Mammary epithelial cell (primary cell): ENCODE measurements at regions not wholly inside any gene's neighbourhood (a gene's known extent, or its start where the extent isn't known, plus 50 kb on each side); places are given as distances from the start of the nearest gene placed in this dataset.

Experiments used
- EZH2 ChIP-seq: IDR thresholded peaks from 2 replicates; pipeline ENCODE4 v1.6.1; 2012; ENCODE audit warnings: low read length, inconsistent platforms, borderline replicate concordance
- TF ChIP-seq, protein P1 (sequence below), 2 donors: IDR thresholded peaks in 1 of 2; conservative IDR thresholded peaks in 1 of 2; 2 replicates each; pipeline ENCODE4 v1.5.1; 2011 to 2012; ENCODE audit warnings: inconsistent platforms in 2 of 2, low read length in 2 of 2, mild to moderate bottlenecking in 2 of 2, control low read depth in 1 of 2, low read depth in 1 of 2; ENCODE audit not compliant: insufficient read depth in 1 of 2; ENCODE audit errors: extremely low read depth in 1 of 2

DNA sequence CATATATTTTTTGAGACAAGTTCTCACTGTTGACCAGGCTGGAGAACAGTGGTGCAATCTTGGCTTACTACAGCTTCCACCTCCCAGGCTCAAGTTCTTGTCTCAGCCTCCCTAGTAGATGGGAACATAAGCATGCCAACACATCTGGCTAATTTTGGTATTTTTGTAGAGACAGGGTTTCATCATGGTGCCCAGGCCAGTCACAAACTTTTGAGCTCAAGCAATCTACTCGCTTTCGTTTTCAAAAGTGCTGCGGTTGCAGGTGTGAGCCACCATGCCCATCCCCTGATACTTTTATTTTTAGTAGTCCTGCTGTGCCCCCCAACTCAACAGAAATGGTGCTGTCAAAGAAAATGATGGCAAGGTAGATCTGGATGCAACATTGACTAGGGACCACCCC lies 1127.3 kb downstream of the SUCLG1 start:
- TF ChIP-seq, protein P1, sequence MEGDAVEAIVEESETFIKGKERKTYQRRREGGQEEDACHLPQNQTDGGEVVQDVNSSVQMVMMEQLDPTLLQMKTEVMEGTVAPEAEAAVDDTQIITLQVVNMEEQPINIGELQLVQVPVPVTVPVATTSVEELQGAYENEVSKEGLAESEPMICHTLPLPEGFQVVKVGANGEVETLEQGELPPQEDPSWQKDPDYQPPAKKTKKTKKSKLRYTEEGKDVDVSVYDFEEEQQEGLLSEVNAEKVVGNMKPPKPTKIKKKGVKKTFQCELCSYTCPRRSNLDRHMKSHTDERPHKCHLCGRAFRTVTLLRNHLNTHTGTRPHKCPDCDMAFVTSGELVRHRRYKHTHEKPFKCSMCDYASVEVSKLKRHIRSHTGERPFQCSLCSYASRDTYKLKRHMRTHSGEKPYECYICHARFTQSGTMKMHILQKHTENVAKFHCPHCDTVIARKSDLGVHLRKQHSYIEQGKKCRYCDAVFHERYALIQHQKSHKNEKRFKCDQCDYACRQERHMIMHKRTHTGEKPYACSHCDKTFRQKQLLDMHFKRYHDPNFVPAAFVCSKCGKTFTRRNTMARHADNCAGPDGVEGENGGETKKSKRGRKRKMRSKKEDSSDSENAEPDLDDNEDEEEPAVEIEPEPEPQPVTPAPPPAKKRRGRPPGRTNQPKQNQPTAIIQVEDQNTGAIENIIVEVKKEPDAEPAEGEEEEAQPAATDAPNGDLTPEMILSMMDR (conservative IDR thresholded peaks at IDR 0.05 in 1 of 2, IDR thresholded peaks at IDR 0.05 in 1 of 2; ENCODE audit: extremely low read depth in 1 of 2, insufficient read depth in 1 of 2, low read depth in 1 of 2, low read length in 2 of 2) = no peak
- TF ChIP-seq EZH2 = no peak
